ENCODE measurements at regions not wholly inside any gene's neighbourhood (a gene's known extent, or its start where the extent isn't known, plus 50 kb on each side); places are given as distances from the start of the nearest gene placed in this dataset.

DNA sequence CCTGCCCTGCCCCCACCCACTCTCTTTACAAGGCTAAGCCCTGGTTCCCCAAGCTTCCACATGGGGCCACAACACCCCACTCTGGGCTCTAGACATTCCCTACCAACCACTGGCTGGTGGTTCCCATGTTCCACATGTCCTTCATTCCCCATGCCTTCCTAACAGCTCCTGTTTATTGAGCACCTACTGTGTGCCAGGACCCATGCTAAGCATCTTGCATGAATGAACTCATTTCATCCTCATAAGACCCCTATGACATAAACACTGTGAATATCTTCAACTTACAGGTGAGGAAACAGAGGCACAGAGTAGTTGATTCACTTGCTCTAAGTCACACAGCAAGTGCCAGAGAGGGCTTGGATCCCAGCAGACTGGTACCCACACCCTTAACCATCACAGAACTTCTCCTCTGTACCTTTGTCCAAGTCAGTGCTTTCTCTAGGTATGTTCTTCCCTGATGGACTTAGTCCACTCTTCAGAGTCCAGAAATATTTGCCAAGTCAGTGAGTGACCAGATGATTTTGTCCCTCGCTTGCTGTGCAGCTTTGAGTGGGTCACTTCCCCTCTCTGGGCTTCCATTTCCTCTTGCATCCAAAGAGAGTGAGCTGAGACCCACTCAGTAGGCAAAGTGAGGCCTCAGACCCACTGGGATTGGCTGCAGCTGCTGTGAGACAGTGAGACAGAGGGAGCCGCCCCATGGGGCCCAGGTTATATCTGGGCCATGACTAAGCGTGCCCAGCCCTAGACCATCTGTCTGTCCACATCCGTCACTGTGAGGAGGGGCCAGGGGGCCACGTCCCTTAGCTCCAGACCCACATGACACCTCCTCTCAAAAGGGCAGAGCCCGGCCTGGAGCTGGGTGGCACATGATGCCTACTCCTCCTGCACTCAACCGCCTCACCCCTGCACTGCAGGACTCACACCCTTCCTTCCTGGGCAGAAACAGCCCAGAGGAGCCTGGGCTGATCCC is 132.4 kb downstream of the MN1 start:
- no peak overlapping the region for H3K4me3 ChIP-seq
- H3K27ac ChIP-seq = no peak overlapping the region
- TF ChIP-seq, protein P1, sequence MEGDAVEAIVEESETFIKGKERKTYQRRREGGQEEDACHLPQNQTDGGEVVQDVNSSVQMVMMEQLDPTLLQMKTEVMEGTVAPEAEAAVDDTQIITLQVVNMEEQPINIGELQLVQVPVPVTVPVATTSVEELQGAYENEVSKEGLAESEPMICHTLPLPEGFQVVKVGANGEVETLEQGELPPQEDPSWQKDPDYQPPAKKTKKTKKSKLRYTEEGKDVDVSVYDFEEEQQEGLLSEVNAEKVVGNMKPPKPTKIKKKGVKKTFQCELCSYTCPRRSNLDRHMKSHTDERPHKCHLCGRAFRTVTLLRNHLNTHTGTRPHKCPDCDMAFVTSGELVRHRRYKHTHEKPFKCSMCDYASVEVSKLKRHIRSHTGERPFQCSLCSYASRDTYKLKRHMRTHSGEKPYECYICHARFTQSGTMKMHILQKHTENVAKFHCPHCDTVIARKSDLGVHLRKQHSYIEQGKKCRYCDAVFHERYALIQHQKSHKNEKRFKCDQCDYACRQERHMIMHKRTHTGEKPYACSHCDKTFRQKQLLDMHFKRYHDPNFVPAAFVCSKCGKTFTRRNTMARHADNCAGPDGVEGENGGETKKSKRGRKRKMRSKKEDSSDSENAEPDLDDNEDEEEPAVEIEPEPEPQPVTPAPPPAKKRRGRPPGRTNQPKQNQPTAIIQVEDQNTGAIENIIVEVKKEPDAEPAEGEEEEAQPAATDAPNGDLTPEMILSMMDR (IDR thresholded peaks at IDR 0.05) = no peak
- TF ChIP-seq EP300 (IDR thresholded peaks at IDR 0.05) (no peak), POLR2AphosphoS5 (IDR thresholded peaks at IDR 0.05) (no peak)
- no peaks in the 10 kb centered on the region for H3K4me1 ChIP-seq
- H3K36me3 ChIP-seq = no peaks in the 10 kb centered on the region
- WGBS = 42% methylated on average over 2 of the region's 7 CpGs
- H3K27me3 ChIP-seq = peaks cover 5% of the 10 kb centered on the region
- DNase-seq (ENCODE audit: low spot score in 2 of 2) = no peak
- no peaks in the 10 kb centered on the region for H3K9me3 ChIP-seq

DNA sequence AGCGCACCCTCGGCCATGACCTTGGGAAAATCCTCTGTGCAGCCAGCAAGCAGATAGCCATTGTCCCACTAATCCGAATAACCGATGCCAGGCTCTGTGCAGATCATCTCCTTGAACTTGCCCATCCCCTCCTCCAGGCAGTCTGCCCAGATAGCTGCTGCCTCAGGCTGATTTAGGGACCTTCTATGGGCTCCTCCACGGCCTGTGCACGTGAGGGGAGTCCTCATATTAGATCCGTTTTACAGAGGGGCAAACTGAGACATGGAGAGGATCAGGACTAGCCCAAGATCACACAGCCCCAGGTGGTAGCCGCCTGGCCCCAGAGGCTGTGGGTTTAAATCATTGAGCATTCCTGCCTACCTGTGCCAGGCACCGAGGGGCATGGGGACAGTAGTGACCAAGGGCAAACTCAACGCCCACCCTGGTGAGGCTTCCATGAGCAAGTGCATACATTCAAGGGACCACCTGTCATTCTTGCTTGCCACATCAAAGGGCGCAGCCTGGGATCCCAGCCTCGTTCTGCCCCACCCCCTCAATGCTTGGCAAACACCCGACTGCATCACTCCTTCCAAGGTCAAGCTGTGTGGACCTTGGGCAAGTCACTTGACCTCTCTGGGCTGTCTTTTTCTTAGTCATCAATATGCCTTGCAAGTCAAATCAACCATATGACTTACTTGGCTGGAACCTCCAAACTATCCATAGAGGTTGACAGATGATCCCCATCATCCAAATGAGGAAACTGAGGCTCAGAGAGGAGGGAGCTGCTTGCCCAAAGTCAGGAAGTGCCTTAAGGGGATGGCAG is 131.6 kb downstream of the MN1 start:
- no peak for TF ChIP-seq EP300 (IDR thresholded peaks at IDR 0.05)
- Histone ChIP-seq H3K9me3 (no peaks in the 10 kb centered on the region), H3K27ac (no peak overlapping the region), H3K36me3 (no peaks in the 10 kb centered on the region), H3K4me1 (no peaks in the 10 kb centered on the region), H3K27me3 (peaks cover 5% of the 10 kb centered on the region), H3K4me3 (no peak overlapping the region)
- DNase-seq (ENCODE audit: low spot score in 2 of 2) = no peak
- WGBS = 48% methylated on average over 10 of the region's 13 CpGs

DNA sequence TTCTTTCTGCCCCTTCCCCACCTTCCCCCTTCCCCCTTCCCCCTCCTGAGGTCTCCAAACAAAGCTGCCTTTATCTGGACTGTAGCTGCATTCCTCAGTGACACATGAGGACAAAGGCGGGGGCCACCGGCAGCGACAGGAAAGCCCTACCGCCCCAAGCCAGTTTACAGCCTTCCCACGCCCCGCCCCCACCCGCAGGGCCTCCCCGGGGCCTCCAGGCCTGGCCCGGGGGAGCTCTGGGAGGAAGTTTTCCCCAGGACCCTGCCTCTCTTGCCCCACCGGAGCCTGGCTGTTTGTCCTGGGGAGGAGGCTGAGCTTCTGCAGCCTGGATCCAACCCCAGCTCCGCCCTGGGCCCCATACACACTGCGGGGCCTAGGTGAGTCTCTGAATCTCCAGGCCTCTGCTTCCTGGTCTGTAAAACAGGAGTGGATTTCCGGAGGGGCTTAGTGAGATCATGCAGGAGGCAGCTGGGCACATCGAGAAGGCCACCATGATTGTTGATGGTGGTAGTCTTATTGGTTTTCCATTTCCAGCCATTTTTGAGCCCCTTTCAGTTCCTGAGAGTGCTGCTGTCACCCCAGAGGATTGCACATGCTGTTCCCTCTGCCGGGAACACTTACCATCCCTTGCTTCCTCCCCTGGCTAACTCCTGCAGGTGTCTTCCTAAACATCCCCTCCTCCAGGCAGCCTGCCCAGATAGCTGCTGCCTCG is 130.7 kb downstream of the MN1 start:
- no peaks in the 10 kb centered on the region for H3K4me1 ChIP-seq
- H3K4me3 ChIP-seq = no peak overlapping the region
- H3K27ac ChIP-seq = no peak overlapping the region
- TF ChIP-seq, protein P1 (IDR thresholded peaks at IDR 0.05) = no peak
- TF ChIP-seq POLR2A (IDR thresholded peaks at IDR 0.05) = no peak
- TF ChIP-seq POLR2AphosphoS5 (IDR thresholded peaks at IDR 0.05) = no peak
- TF ChIP-seq EP300 (IDR thresholded peaks at IDR 0.05) = no peak
- no peaks in the 10 kb centered on the region for H3K36me3 ChIP-seq
- H3K9me3 ChIP-seq = no peaks in the 10 kb centered on the region
- H3K27me3 ChIP-seq = peaks cover 5% of the 10 kb centered on the region
- no peak for DNase-seq (ENCODE audit: low spot score in 2 of 2)
- WGBS = 58% methylated on average over 4 of the region's 16 CpGs

DNA sequence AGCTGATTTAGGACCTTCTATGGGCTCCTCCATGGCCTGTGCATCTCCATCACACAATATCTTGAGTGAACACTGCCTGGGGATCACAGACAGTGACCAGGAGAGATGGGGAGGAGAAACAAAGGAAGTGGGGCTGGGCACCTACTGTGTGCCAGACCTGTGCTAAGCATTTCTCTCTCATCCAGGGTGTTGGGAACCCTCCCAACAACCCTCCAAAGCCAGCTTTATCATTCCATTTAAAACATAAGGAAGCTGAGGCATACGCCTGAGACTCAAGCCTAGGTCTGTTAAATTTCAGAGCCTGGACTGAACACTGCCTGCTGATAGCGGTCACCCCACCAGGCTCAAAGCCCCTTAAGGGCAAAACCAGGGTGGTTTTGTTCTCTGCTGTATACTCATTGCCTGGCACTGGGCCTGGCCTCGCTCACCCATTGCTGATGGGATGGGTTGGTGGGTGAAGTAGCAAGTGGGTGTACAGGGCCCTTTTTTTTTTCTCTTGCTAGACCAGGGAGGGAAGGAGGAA is 130.1 kb downstream of the MN1 start:
- no peak overlapping the region for H3K4me3 ChIP-seq
- H3K36me3 ChIP-seq = no peaks in the 10 kb centered on the region
- no peaks in the 10 kb centered on the region for H3K9me3 ChIP-seq
- TF ChIP-seq, protein P1 (IDR thresholded peaks at IDR 0.05) = no peak
- TF ChIP-seq POLR2AphosphoS5 (IDR thresholded peaks at IDR 0.05) (no peak), POLR2A (IDR thresholded peaks at IDR 0.05) (no peak), EP300 (IDR thresholded peaks at IDR 0.05) (no peak)
- no peaks in the 10 kb centered on the region for H3K4me1 ChIP-seq
- no peak overlapping the region for H3K27ac ChIP-seq
- H3K27me3 ChIP-seq = peaks cover 5% of the 10 kb centered on the region
- DNase-seq (ENCODE audit: low spot score in 2 of 2) = no peak
- 100% methylated on average over 2 of the region's 3 CpGs for WGBS

DNA sequence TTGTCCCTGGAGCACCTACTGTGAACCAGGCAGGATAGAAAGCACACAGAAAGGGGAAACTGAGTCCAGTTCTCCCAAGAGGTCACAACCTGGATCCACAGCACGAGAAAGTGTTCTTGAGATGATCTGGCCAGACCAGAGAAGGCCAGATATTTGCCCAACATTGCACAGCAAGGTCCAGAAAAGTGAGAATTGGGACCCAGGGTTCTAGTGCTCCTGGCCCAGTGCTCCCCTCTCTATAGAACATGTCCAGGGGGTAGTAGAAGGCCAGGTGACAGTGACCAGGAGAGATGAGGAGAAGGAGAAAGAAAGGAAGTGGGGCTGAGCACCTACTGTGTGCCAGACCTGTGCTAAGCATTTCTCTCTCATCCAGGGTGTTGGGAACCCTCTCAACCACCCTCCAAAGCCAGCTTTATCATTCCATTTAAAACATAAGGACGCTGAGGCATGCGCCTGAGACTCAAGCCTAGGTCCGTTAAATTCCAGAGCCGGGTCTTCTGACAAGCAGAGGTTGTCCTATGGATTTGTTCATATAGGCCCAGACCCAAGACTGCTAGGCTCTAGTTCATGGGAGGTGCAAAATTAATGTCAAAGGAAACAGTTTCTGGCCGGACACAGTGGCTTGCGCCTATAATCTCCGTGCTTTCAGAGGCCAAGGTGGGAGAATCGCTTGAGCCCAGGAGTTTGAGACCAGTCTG is 128.7 kb downstream of the MN1 start:
- Histone ChIP-seq H3K4me3 (no peak overlapping the region), H3K27ac (no peak overlapping the region), H3K4me1 (no peaks in the 10 kb centered on the region), H3K27me3 (peaks cover 5% of the 10 kb centered on the region), H3K36me3 (no peaks in the 10 kb centered on the region), H3K9me3 (no peaks in the 10 kb centered on the region)
- TF ChIP-seq POLR2AphosphoS5 (IDR thresholded peaks at IDR 0.05) (no peak), EP300 (IDR thresholded peaks at IDR 0.05) (no peak), POLR2A (IDR thresholded peaks at IDR 0.05) (no peak)
- TF ChIP-seq, protein P1 (IDR thresholded peaks at IDR 0.05) = no peak
- WGBS = 89% methylated on average over 9 of the region's 9 CpGs
- no peak for DNase-seq (ENCODE audit: low spot score in 2 of 2)

All from suprapubic skin (tissue), 4 donors.